Gastrocnemius medialis (tissue), 4 donors: ENCODE measurements at regions not wholly inside any gene's neighbourhood (a gene's known extent, or its start where the extent isn't known, plus 50 kb on each side); places are given as distances from the start of the nearest gene placed in this dataset.
"Not testable (repeated sequence)": the region's sequence is repeated elsewhere in the genome, so short reads cannot be mapped to it uniquely, and the experiment has no call there.

Experiments
- POLR2A ChIP-seq, 2 donors: fragments of 450-650 bp; IDR thresholded peaks; one replicate each; pipeline ENCODE4 v1.6.1; 2017; ENCODE audit warnings: antibody characterized with exemption in 2 of 2, mild to moderate bottlenecking in 2 of 2, moderate library complexity in 2 of 2
- TF ChIP-seq, protein P1 (sequence below), 5 experiments: fragments of 450-650 bp in 3 of 5; fragments of 200-600 bp in 2 of 5; sonication (generic) in 2 of 5; IDR thresholded peaks in 4 of 5; conservative IDR thresholded peaks in 1 of 5; 1 replicate in 4 of 5; 2 replicates in 1 of 5; pipeline ENCODE4 v1.5.1; 2016 to 2019; ENCODE audit warnings: antibody characterized with exemption in 5 of 5, mild to moderate bottlenecking in 3 of 5, moderate library complexity in 3 of 5

DNA sequence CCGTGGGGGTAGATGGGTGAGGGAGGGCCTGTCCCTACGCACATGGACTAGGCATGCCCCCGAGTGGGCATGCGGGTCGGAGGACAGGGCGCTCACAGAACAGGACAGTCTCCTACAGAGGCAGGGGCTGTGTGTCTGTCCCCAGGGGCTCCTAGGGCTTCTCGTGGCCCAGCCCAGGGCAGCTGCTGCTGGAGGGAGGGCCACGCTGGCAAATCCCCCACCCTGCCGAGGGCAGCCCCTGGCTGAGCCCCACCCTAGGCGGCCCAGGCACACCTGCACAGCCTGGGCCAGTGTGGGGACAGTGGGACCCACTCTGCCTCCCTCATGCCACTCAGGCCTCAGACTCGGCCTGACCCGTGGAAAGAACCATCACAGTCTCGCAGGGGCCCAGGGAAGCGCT is 214.6 kb downstream of the TMEM121 start:
- TF ChIP-seq, protein P1, sequence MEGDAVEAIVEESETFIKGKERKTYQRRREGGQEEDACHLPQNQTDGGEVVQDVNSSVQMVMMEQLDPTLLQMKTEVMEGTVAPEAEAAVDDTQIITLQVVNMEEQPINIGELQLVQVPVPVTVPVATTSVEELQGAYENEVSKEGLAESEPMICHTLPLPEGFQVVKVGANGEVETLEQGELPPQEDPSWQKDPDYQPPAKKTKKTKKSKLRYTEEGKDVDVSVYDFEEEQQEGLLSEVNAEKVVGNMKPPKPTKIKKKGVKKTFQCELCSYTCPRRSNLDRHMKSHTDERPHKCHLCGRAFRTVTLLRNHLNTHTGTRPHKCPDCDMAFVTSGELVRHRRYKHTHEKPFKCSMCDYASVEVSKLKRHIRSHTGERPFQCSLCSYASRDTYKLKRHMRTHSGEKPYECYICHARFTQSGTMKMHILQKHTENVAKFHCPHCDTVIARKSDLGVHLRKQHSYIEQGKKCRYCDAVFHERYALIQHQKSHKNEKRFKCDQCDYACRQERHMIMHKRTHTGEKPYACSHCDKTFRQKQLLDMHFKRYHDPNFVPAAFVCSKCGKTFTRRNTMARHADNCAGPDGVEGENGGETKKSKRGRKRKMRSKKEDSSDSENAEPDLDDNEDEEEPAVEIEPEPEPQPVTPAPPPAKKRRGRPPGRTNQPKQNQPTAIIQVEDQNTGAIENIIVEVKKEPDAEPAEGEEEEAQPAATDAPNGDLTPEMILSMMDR (IDR thresholded peaks at IDR 0.05 in 4 of 5, conservative IDR thresholded peaks at IDR 0.05 in 1 of 5), result not testable (repeated sequence)
- not testable (repeated sequence) for TF ChIP-seq POLR2A (IDR thresholded peaks at IDR 0.05)
